KMS-11 (cell line): ENCODE measurements at regions not wholly inside any gene's neighbourhood (a gene's known extent, or its start where the extent isn't known, plus 50 kb on each side); places are given as distances from the start of the nearest gene placed in this dataset.

ENCODE experiments used
- H2AFZ ChIP-seq: fragments of 200-600 bp; sonication (generic); 2 replicates; pipeline ENCODE4 v1.6.1; 2016; ENCODE audit warnings: antibody characterized with exemption, mixed run types, low read depth
- H3K27ac ChIP-seq: fragments of 200-600 bp; sonication (generic); 2 replicates; pipeline ENCODE4 v1.6.1; 2016; ENCODE audit warnings: mild to moderate bottlenecking, mixed run types
- H3K27me3 ChIP-seq: fragments of 200-600 bp; sonication (generic); 2 replicates; pipeline ENCODE4 v1.6.1; 2017; ENCODE audit warnings: mild to moderate bottlenecking, low read depth, mixed run types, moderate library complexity; ENCODE audit not compliant: insufficient read depth
- H3K36me3 ChIP-seq: fragments of 200-600 bp; sonication (generic); 2 replicates; pipeline ENCODE4 v1.6.1; 2017; ENCODE audit warnings: mild to moderate bottlenecking, mixed run types; ENCODE audit not compliant: insufficient read depth
- H3K4me1 ChIP-seq: fragments of 200-600 bp; sonication (generic); 2 replicates; pipeline ENCODE4 v1.6.1; 2016; ENCODE audit warnings: mild to moderate bottlenecking, low read depth, mixed run types; ENCODE audit not compliant: poor library complexity, severe bottlenecking
- H3K4me2 ChIP-seq: fragments of 200-600 bp; sonication (generic); 2 replicates; pipeline ENCODE4 v1.7.0; 2016; ENCODE audit warnings: mild to moderate bottlenecking, mixed run types
- H3K4me3 ChIP-seq: fragments of 200-600 bp; sonication (generic); IDR thresholded peaks from 2 replicates; pipeline ENCODE4 v1.6.1; 2017; ENCODE audit warnings: low read depth, low read length, mixed read lengths; ENCODE audit not compliant: insufficient read depth
- H3K79me2 ChIP-seq: fragments of 200-600 bp; sonication (generic); 2 replicates; pipeline ENCODE4 v1.6.1; 2016; ENCODE audit warnings: low read depth, mixed run types; ENCODE audit not compliant: insufficient read depth
- H3K9ac ChIP-seq: fragments of 200-600 bp; sonication (generic); 2 replicates; pipeline ENCODE4 v1.6.1; 2016; ENCODE audit warnings: mild to moderate bottlenecking, mixed run types
- H4K20me1 ChIP-seq: fragments of 200-600 bp; sonication (generic); 2 replicates; pipeline ENCODE4 v1.6.1; 2016; ENCODE audit warnings: mild to moderate bottlenecking, mixed run types; ENCODE audit not compliant: insufficient read depth
- TF ChIP-seq, protein P1 (sequence below): fragments of 200-600 bp; sonication (generic); conservative IDR thresholded peaks from 2 replicates; pipeline ENCODE4 v1.6.1; 2017; ENCODE audit warnings: low read depth, mild to moderate bottlenecking, antibody characterized with exemption, low read length, moderate library complexity, mixed read lengths

DNA sequence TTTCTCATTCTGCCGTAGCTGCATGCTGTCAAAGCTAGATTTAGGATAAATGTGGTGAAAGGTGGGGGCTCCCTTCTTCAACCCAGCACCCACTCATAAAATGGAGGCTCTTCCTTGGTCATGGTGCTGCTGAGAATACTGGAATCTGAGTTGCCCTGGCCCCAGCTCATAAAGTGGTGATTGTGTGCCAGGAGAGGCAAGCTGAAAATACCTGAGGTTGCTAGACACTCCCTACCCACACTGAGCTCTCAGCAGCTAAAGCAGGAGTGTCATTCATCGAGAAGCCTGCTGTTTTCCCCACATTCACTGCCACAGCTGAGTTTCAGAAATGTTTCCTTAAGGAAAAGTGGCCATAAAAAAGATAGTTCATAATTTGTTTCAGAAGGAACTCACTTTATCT is 297.1 kb upstream of the RBMS1 start:
- Histone ChIP-seq H2AFZ (no peak overlapping the region), H3K27me3 (no peaks in the 10 kb centered on the region), H3K36me3 (no peaks in the 10 kb centered on the region), H3K79me2 (no peaks in the 10 kb centered on the region), H3K4me1 (no peaks in the 10 kb centered on the region), H3K9ac (no peak overlapping the region), H3K4me2 (no peak overlapping the region), H4K20me1 (no peaks in the 10 kb centered on the region), H3K4me3 (no peak overlapping the region), H3K27ac (no peak overlapping the region)
- TF ChIP-seq, protein P1, sequence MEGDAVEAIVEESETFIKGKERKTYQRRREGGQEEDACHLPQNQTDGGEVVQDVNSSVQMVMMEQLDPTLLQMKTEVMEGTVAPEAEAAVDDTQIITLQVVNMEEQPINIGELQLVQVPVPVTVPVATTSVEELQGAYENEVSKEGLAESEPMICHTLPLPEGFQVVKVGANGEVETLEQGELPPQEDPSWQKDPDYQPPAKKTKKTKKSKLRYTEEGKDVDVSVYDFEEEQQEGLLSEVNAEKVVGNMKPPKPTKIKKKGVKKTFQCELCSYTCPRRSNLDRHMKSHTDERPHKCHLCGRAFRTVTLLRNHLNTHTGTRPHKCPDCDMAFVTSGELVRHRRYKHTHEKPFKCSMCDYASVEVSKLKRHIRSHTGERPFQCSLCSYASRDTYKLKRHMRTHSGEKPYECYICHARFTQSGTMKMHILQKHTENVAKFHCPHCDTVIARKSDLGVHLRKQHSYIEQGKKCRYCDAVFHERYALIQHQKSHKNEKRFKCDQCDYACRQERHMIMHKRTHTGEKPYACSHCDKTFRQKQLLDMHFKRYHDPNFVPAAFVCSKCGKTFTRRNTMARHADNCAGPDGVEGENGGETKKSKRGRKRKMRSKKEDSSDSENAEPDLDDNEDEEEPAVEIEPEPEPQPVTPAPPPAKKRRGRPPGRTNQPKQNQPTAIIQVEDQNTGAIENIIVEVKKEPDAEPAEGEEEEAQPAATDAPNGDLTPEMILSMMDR: no peak

DNA sequence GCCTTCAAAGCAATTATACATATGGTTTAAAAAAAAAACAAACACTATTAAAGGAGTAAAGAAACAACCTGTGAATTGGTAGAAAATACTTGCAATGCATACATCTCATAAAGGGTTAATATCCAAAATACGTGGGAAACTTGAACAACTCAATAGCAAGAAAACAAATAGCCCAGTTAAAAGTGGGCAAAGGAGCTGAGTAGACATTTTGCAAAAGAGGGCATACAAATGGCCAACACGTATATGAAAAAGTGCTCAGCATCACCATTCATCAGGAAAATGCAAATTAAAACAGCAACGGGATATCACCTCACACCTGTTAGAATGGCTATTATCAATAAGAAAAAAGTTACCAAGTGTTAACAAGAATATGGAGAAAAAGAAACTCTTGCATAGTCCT is 298.3 kb upstream of the RBMS1 start:
- H3K79me2 ChIP-seq: no peaks in the 10 kb centered on the region
- no peaks in the 10 kb centered on the region for H3K36me3 ChIP-seq
- no peak overlapping the region for H3K27ac ChIP-seq
- no peaks in the 10 kb centered on the region for H3K4me1 ChIP-seq
- H2AFZ ChIP-seq: no peak overlapping the region
- no peak overlapping the region for H3K9ac ChIP-seq
- TF ChIP-seq, protein P1: no peak
- no peaks in the 10 kb centered on the region for H3K27me3 ChIP-seq
- no peak overlapping the region for H3K4me2 ChIP-seq
- no peaks in the 10 kb centered on the region for H4K20me1 ChIP-seq
- H3K4me3 ChIP-seq: no peak overlapping the region

DNA sequence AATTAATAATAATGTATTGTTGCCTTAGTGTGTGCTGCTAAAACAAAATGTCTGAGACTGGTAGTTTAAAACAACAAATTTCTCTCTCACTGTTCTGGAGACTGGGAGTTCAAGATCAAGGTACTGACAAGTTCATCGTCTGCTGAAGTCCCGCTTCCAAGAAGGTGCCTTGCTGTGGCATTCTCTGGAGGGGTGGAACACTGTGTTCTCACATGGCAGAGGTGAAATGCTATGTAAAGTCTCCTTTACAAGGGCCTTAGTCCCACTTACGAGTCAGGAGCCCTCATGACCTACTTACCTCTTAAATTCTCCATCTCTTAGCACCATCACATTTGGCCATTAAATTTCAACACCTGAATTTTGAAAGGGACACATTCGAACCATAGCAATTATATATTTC is 299.2 kb upstream of the RBMS1 start:
- no peak overlapping the region for H3K27ac ChIP-seq
- H3K4me1 ChIP-seq: no peaks in the 10 kb centered on the region
- TF ChIP-seq, protein P1: no peak
- H3K9ac ChIP-seq: no peak overlapping the region
- H3K27me3 ChIP-seq: no peaks in the 10 kb centered on the region
- no peaks in the 10 kb centered on the region for H3K79me2 ChIP-seq
- no peak overlapping the region for H2AFZ ChIP-seq
- no peaks in the 10 kb centered on the region for H3K36me3 ChIP-seq
- no peak overlapping the region for H3K4me2 ChIP-seq
- H3K4me3 ChIP-seq: no peak overlapping the region
- H4K20me1 ChIP-seq: no peaks in the 10 kb centered on the region

DNA sequence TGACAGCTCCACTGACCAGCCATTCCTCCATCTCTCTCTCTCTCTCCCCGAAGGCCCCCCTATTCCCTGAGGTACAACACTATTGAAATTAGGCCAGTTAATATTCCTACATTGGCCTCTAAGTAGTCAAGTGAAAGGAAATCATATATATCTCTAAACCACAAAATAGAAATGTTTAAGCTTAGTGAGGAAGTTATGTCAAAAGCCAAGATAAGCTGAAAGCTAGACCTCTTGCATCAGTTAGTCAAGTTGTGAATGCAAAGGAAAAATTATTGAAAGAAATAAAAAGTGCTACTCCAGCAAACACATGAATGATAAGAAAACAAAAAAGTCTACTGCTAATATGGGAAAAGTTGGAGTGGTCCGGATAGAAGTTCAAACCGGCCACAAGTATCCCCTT is 301.3 kb upstream of the RBMS1 start:
- H4K20me1 ChIP-seq: no peaks in the 10 kb centered on the region
- no peak overlapping the region for H2AFZ ChIP-seq
- H3K79me2 ChIP-seq: no peaks in the 10 kb centered on the region
- no peak overlapping the region for H3K4me2 ChIP-seq
- H3K27ac ChIP-seq: no peak overlapping the region
- no peak overlapping the region for H3K4me3 ChIP-seq
- H3K4me1 ChIP-seq: no peaks in the 10 kb centered on the region
- no peaks in the 10 kb centered on the region for H3K36me3 ChIP-seq
- no peak overlapping the region for H3K9ac ChIP-seq
- TF ChIP-seq, protein P1: no peak
- H3K27me3 ChIP-seq: no peaks in the 10 kb centered on the region

DNA sequence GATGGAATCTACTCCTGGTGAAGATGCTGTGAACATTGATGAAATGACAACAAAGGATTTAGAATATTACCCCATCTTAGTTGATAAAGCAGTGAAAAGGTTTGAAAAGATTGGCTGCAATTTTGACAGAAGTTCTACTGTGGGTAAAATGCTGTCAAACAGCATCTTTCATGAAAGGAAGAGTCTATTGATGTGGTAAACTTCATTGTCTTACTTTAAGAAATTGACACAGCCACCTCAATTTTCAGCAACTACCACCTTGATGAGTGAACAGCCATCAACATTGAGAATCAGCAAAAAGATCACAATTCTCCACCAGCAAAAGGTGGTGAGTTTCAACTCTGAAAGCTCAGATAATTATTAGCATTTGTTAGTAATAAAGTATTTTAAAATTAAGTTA is 310.3 kb upstream of the RBMS1 start:
- no peak overlapping the region for H3K9ac ChIP-seq
- H2AFZ ChIP-seq: no peak overlapping the region
- H3K27me3 ChIP-seq: no peaks in the 10 kb centered on the region
- H3K4me3 ChIP-seq: no peak overlapping the region
- TF ChIP-seq, protein P1: no peak
- no peaks in the 10 kb centered on the region for H3K4me1 ChIP-seq
- no peak overlapping the region for H3K4me2 ChIP-seq
- no peaks in the 10 kb centered on the region for H3K36me3 ChIP-seq
- no peak overlapping the region for H3K27ac ChIP-seq
- H4K20me1 ChIP-seq: no peaks in the 10 kb centered on the region
- no peaks in the 10 kb centered on the region for H3K79me2 ChIP-seq
